CD4-positive, alpha-beta T cell (primary cell): ENCODE measurements at regions not wholly inside any gene's neighbourhood (a gene's known extent, or its start where the extent isn't known, plus 50 kb on each side); places are given as distances from the start of the nearest gene placed in this dataset.

Experiments used
- ATAC-seq: fragments of 200-7000 bp; cut with Tn5 transposase; one replicate; pipeline ENCODE4 v1.10.0; 2022; ENCODE audit warnings: mild to moderate bottlenecking; ENCODE audit not compliant: poor library complexity
- CTCF ChIA-PET: fragments of 350-600 bp; sonication (Branson Sonifier 250); formaldehyde crosslinking; loops from one replicate; lab custom pipeline; 2021; ENCODE audit warnings: antibody characterized with exemption, inconsistent platforms; lab: Charles Lee
- POLR2A ChIA-PET: fragments of 350-600 bp; sonication (Branson Sonifier 250); formaldehyde crosslinking; loops from one replicate; lab custom pipeline; 2021; ENCODE audit warnings: antibody characterized with exemption, inconsistent platforms; lab: Charles Lee
- DNase-seq, 14 experiments: peaks; one replicate each; pipeline ENCODE4 v3.0.0-alpha.2; 2013 to 2020; ENCODE audit warnings: mixed read lengths in 2 of 14
- H3K27ac ChIP-seq, 2 donors: one replicate each; pipeline versions ENCODE4 v1.5.1 to v1.7.0; 2013; ENCODE audit warnings: low read length in 2 of 2, low read depth in 1 of 2, mild to moderate bottlenecking in 1 of 2
- H3K27me3 ChIP-seq, 2 experiments: 1 replicate in 1 of 2; 2 replicates in 1 of 2; pipeline versions ENCODE4 v1.6.1 to v1.7.0; 2013; ENCODE audit warnings: low read length in 2 of 2, control low read depth in 1 of 2, mild to moderate bottlenecking in 1 of 2, moderate library complexity in 1 of 2; ENCODE audit not compliant: insufficient read depth in 2 of 2, control insufficient read depth in 1 of 2
- H3K36me3 ChIP-seq: one replicate; pipeline ENCODE4 v1.6.1; 2013; ENCODE audit warnings: low read length, control low read depth; ENCODE audit not compliant: insufficient read depth
- H3K4me1 ChIP-seq: one replicate; pipeline ENCODE4 v1.6.1; 2013; ENCODE audit warnings: low read length, control low read depth; ENCODE audit not compliant: insufficient read depth
- H3K4me3 ChIP-seq: one replicate; pipeline ENCODE4 v1.5.1; 2013; ENCODE audit warnings: mild to moderate bottlenecking, low read length, moderate library complexity
- H3K9me3 ChIP-seq, 2 experiments: 1 replicate in 1 of 2; 2 replicates in 1 of 2; pipeline versions ENCODE4 v1.6.1 to v1.7.0; 2013; ENCODE audit warnings: low read length in 2 of 2, mild to moderate bottlenecking in 2 of 2, control low read depth in 1 of 2, moderate library complexity in 1 of 2; ENCODE audit not compliant: control insufficient read depth in 1 of 2, insufficient read depth in 1 of 2
- H3K27ac Mint-ChIP-seq: one replicate; pipeline ENCODE4 v1.8.0; 2020; ENCODE audit warnings: mixed read lengths
- H3K27me3 Mint-ChIP-seq: one replicate; pipeline ENCODE4 v1.8.0; 2021; ENCODE audit warnings: mixed read lengths
- H3K36me3 Mint-ChIP-seq: one replicate; pipeline ENCODE4 v1.8.0; 2021; ENCODE audit warnings: low read depth, mixed read lengths
- H3K4me1 Mint-ChIP-seq: one replicate; pipeline ENCODE4 v1.8.0; 2021; ENCODE audit warnings: low read depth, mixed read lengths
- H3K4me3 Mint-ChIP-seq: one replicate; pipeline ENCODE4 v1.8.0; 2020; ENCODE audit warnings: mild to moderate bottlenecking, mixed read lengths
- H3K9me3 Mint-ChIP-seq: one replicate; pipeline ENCODE4 v1.8.0; 2020; ENCODE audit warnings: mixed read lengths
- CTCF ChIP-seq: fragments of 200-600 bp; IDR thresholded peaks from one replicate; pipeline ENCODE4 v1.8.0; 2022; ENCODE audit warnings: antibody characterized with exemption, mild to moderate bottlenecking
- intact Hi-C, 2 experiments: fragments of 100-400 bp; cut with DNase I in 1 of 2; cut with micrococcal nuclease in 1 of 2; formaldehyde crosslinking; loops; one replicate each; pipeline versions ENCODE4 v1.15.1 to v1.9.0; 2023 to 2025; cut with DNase I, micrococcal nuclease

GRCh38 chr5:104295991-104296390 is 733.4 kb upstream of the NUDT12 start:
- no peak overlapping the region for H3K4me3 Mint-ChIP-seq
- Histone ChIP-seq H3K36me3 (no peaks in the 10 kb centered on the region), H3K4me1 (no peaks in the 10 kb centered on the region), H3K9me3 (peaks cover 0 to 3% of the 10 kb centered on the region in 2 experiments), H3K27me3 (no peaks in the 10 kb centered on the region), H3K4me3 (no peak overlapping the region), H3K27ac (no peak overlapping the region)
- ChIA-PET POLR2A (no interaction called here), CTCF (no interaction called here)
- peaks cover 18% of the 10 kb centered on the region for H3K9me3 Mint-ChIP-seq
- H3K4me1 Mint-ChIP-seq = no peaks in the 10 kb centered on the region
- no peak for TF ChIP-seq CTCF
- no peaks in the 10 kb centered on the region for H3K36me3 Mint-ChIP-seq
- no peak for DNase-seq
- H3K27me3 Mint-ChIP-seq = no peaks in the 10 kb centered on the region
- H3K27ac Mint-ChIP-seq = no peak overlapping the region
- intact Hi-C loops = no loop called here
- ATAC-seq = no peak

DNA sequence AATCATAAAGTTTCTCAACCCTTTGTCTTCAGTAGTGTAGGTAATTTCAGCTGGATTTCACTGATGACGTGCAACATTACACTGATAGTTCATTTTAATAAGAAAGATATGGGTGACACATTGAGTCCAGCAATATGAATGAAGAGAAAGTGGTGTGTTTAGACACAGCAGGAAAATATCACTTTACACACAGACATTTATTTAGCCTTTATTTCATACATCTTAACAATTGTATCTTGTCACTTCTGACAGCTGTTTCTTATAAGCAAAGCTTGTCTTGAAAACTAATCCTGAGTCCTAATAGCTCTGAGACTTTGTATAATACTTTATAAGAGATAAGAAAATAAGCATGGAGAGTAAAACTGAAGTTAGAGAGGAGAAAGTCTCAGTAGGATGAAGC is 720.5 kb upstream of the NUDT12 start:
- Mint-ChIP-seq H3K27ac (no peak overlapping the region), H3K4me1 (no peaks in the 10 kb centered on the region), H3K36me3 (no peaks in the 10 kb centered on the region), H3K27me3 (no peaks in the 10 kb centered on the region), H3K4me3 (no peak overlapping the region), H3K9me3 (peaks cover 8% of the 10 kb centered on the region)
- H3K9me3 ChIP-seq = peaks cover 0 to 4% of the 10 kb centered on the region in 2 experiments
- no peaks in the 10 kb centered on the region for H3K4me1 ChIP-seq
- H3K27me3 ChIP-seq = no peaks in the 10 kb centered on the region
- no peak overlapping the region for H3K4me3 ChIP-seq
- no peak overlapping the region for H3K27ac ChIP-seq
- ATAC-seq (no peak), DNase-seq (no peak)
- no peak for TF ChIP-seq CTCF
- ChIA-PET CTCF (no interaction called here), POLR2A (no interaction called here)
- H3K36me3 ChIP-seq = no peaks in the 10 kb centered on the region
- intact Hi-C loops = no loop called here

DNA sequence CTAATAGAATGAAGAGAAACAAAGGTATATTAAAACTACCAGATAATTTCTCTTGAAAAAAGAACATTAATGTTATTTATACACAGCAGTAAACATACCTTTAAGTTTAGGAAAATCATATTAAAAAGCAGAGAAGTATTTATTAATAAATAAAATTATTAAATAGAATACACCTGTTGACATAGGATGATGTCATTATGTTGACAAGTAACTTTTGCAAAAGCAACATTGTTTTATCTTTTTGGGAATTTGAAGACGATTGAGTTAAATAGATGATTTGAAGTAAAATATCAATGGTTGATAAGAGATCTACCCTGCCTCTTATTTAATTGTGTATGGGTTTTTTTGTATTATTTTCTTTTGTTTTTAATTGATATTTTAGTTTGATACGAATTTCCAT is 711.1 kb upstream of the NUDT12 start:
- DNase-seq = no peak
- Histone ChIP-seq H3K4me1 (no peaks in the 10 kb centered on the region), H3K9me3 (no peaks in the 10 kb centered on the region), H3K27ac (no peak overlapping the region), H3K36me3 (no peaks in the 10 kb centered on the region), H3K27me3 (no peaks in the 10 kb centered on the region), H3K4me3 (no peak overlapping the region)
- no peak for TF ChIP-seq CTCF
- Mint-ChIP-seq H3K4me3 (no peak overlapping the region), H3K4me1 (no peaks in the 10 kb centered on the region), H3K36me3 (no peaks in the 10 kb centered on the region), H3K9me3 (peaks cover 5% of the 10 kb centered on the region), H3K27ac (no peak overlapping the region), H3K27me3 (no peaks in the 10 kb centered on the region)
- POLR2A ChIA-PET = no interaction called here
- CTCF ChIA-PET = no interaction called here
- intact Hi-C loops = no loop called here
- no peak for ATAC-seq
